GM10248 (cell line): ENCODE measurements at regions not wholly inside any gene's neighbourhood (a gene's known extent, or its start where the extent isn't known, plus 50 kb on each side); places are given as distances from the start of the nearest gene placed in this dataset.

Source experiments
- CTCF ChIA-PET: fragments of 300-600 bp; sonication (Branson Sonifier 250); formaldehyde crosslinking; extraction: SDS; loops from one replicate; lab custom pipeline; 2021; ENCODE audit warnings: antibody characterized with exemption; lab: Yijun Ruan, JAX
- POLR2A ChIA-PET: fragments of 350-650 bp; sonication (Branson Sonifier 250); formaldehyde crosslinking; extraction: SDS; loops from one replicate; lab custom pipeline; 2020; ENCODE audit warnings: antibody characterized with exemption; lab: Yijun Ruan, JAX
- DNase-seq: peaks from one replicate; pipeline ENCODE4 v3.0.0; 2012; ENCODE audit errors: extremely low spot score
- TF ChIP-seq, protein P1 (sequence below): IDR thresholded peaks from 2 replicates; pipeline ENCODE4 v1.5.1; 2012; ENCODE audit warnings: mild to moderate bottlenecking, low read depth; ENCODE audit errors: extremely low read depth, missing control alignments, control extremely low read depth

- CTCF ChIA-PET = interaction anchor here (1.1 kb wide), 1 partner anchor 16 kb away, joined by 3 read pairs; no protein-coding TSS in a partner anchor
- DNase-seq = no peak
- POLR2A ChIA-PET = no interaction called here
- TF ChIP-seq, protein P1, sequence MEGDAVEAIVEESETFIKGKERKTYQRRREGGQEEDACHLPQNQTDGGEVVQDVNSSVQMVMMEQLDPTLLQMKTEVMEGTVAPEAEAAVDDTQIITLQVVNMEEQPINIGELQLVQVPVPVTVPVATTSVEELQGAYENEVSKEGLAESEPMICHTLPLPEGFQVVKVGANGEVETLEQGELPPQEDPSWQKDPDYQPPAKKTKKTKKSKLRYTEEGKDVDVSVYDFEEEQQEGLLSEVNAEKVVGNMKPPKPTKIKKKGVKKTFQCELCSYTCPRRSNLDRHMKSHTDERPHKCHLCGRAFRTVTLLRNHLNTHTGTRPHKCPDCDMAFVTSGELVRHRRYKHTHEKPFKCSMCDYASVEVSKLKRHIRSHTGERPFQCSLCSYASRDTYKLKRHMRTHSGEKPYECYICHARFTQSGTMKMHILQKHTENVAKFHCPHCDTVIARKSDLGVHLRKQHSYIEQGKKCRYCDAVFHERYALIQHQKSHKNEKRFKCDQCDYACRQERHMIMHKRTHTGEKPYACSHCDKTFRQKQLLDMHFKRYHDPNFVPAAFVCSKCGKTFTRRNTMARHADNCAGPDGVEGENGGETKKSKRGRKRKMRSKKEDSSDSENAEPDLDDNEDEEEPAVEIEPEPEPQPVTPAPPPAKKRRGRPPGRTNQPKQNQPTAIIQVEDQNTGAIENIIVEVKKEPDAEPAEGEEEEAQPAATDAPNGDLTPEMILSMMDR = no peak
These were observed 864.1 kb upstream of the PCDH10 start for GRCh38 chr4:132284910-132285426.

GRCh38 chr4:132297346-132297745 is 851.7 kb upstream of the PCDH10 start:
- ChIA-PET POLR2A (no interaction called here), CTCF (no interaction called here)
- no peak for DNase-seq
- TF ChIP-seq, protein P1 = no peak

- CTCF ChIA-PET = no interaction called here
These were observed 849.3 kb upstream of the PCDH10 start for GRCh38 chr4:132299841-132300240.

GRCh38 chr4:132312521-132312920 is 836.6 kb upstream of the PCDH10 start:
- TF ChIP-seq, protein P1 = no peak
- CTCF ChIA-PET = no interaction called here
- POLR2A ChIA-PET = no interaction called here
- DNase-seq = no peak

More at GRCh38 chr4:132299841-132300240, 849.3 kb upstream of the PCDH10 start:
- TF ChIP-seq, protein P1 = no peak
- POLR2A ChIA-PET = no interaction called here
- DNase-seq = no peak

DNA sequence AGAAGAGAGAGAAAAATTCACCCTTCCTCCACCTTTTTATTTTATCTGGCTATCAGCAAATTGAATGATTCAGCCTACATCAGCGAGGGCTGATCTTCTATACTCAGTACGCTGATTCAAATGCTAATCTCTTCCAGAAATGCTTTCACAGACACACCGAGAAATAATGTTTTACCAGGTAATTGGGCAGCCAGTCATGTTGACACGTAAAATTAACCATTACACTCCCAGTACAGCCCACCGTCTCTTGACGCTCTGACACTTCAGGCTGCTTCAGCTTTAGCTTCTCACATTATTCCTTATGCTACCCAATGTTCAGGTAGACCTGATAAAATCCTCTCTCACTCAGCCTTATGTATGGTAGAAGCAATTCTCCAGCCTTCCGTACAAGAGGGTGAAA is 835.2 kb upstream of the PCDH10 start:
- TF ChIP-seq, protein P1 = no peak
- POLR2A ChIA-PET = no interaction called here
- CTCF ChIA-PET = interaction anchor here (0.6 kb wide), 1 partner anchor 9 kb away, joined by 3 read pairs; no protein-coding TSS in a partner anchor
- DNase-seq = no peak

- CTCF ChIA-PET = no interaction called here
- DNase-seq = no peak
- POLR2A ChIA-PET = no interaction called here
- TF ChIP-seq, protein P1 = no peak
These were observed 832.4 kb upstream of the PCDH10 start for GRCh38 chr4:132316738-132317137.
